CD14-positive monocyte (primary cell): ENCODE measurements at regions not wholly inside any gene's neighbourhood (a gene's known extent, or its start where the extent isn't known, plus 50 kb on each side); places are given as distances from the start of the nearest gene placed in this dataset.
A peak's percentile ranks its signal among the peaks of the same experiment; 100 is the strongest.

Source experiments
- DNase-seq, 3 donors: peaks; one replicate each; pipeline ENCODE4 v3.0.0-alpha.2; 2011 to 2022
- H2AFZ ChIP-seq: 2 replicates; pipeline ENCODE4 v1.6.0; 2012; ENCODE audit warnings: mild to moderate bottlenecking, low read depth, low read length, inconsistent platforms; ENCODE audit not compliant: insufficient read depth, poor library complexity, severe bottlenecking
- H3K27ac ChIP-seq, 2 donors: 1 replicate in 1 of 2; 2 replicates in 1 of 2; pipeline ENCODE4 v1.5.1; 2012 to 2013; ENCODE audit warnings: low read length in 2 of 2, control low read depth in 1 of 2, inconsistent platforms in 1 of 2, low read depth in 1 of 2, mild to moderate bottlenecking in 1 of 2
- H3K27me3 ChIP-seq, 2 donors: one replicate each; pipeline versions ENCODE4 v1.6.0 to v1.6.1; 2011 to 2013; ENCODE audit warnings: low read length in 2 of 2; ENCODE audit not compliant: control insufficient read depth in 2 of 2, insufficient read depth in 2 of 2
- H3K36me3 ChIP-seq, 2 donors: replicated peaks in 1 of 2; 1 replicate in 1 of 2; 2 replicates in 1 of 2; pipeline versions ENCODE4 v1.5.1 to v1.6.1; 2012 to 2013; ENCODE audit warnings: low read length in 2 of 2, control low read depth in 1 of 2, inconsistent platforms in 1 of 2, mild to moderate bottlenecking in 1 of 2; ENCODE audit not compliant: insufficient read depth in 2 of 2, control insufficient read depth in 1 of 2
- H3K4me1 ChIP-seq, 2 donors: 1 replicate in 1 of 2; 2 replicates in 1 of 2; pipeline versions ENCODE4 v1.5.1 to v1.6.1; 2012 to 2013; ENCODE audit warnings: low read length in 2 of 2, control low read depth in 1 of 2, inconsistent platforms in 1 of 2, mild to moderate bottlenecking in 1 of 2, moderate library complexity in 1 of 2; ENCODE audit not compliant: insufficient read depth in 2 of 2, control insufficient read depth in 1 of 2
- H3K4me2 ChIP-seq: replicated peaks from 2 replicates; pipeline ENCODE3; 2012; ENCODE audit warnings: low read length, moderate library complexity, mild to moderate bottlenecking; ENCODE audit not compliant: poor library complexity, severe bottlenecking; ENCODE audit errors: extremely low read depth
- H3K4me3 ChIP-seq, 3 experiments: fragments of 200-600 bp in 1 of 3; sonication (generic) in 1 of 3; replicated peaks in 1 of 3; 1 replicate in 2 of 3; 2 replicates in 1 of 3; pipeline ENCODE4 v1.5.1; 2011 to 2013; ENCODE audit warnings: low read length in 3 of 3, mild to moderate bottlenecking in 3 of 3, control low read depth in 2 of 3, low read depth in 2 of 3, inconsistent platforms in 1 of 3, moderate library complexity in 1 of 3
- H3K79me2 ChIP-seq: 2 replicates; pipeline ENCODE4 v1.6.0; 2012; ENCODE audit warnings: mild to moderate bottlenecking, control low read depth, inconsistent platforms, low read length, moderate library complexity; ENCODE audit not compliant: insufficient read depth
- H3K9ac ChIP-seq: 2 replicates; pipeline ENCODE4 v1.6.0; 2017; ENCODE audit warnings: low read length, mild to moderate bottlenecking; ENCODE audit not compliant: insufficient read depth, poor library complexity, severe bottlenecking
- H3K9me3 ChIP-seq, 2 donors: replicated peaks in 1 of 2; 1 replicate in 1 of 2; 2 replicates in 1 of 2; pipeline versions ENCODE4 v1.5.1 to v1.6.1; 2012 to 2013; ENCODE audit warnings: low read length in 2 of 2, control low read depth in 1 of 2; ENCODE audit not compliant: control insufficient read depth in 1 of 2, insufficient read depth in 1 of 2
- H4K20me1 ChIP-seq: 2 replicates; pipeline ENCODE4 v1.6.0; 2012; ENCODE audit warnings: mild to moderate bottlenecking, low read length, control low read depth, moderate library complexity; ENCODE audit not compliant: insufficient read depth
- H3K27ac Mint-ChIP-seq, 7 donors: one replicate each; pipeline ENCODE4 v1.8.0; 2020; ENCODE audit warnings: mild to moderate bottlenecking in 7 of 7, mixed read lengths in 7 of 7, moderate library complexity in 6 of 7, inconsistent platforms in 2 of 7
- H3K27me3 Mint-ChIP-seq, 3 donors: one replicate each; pipeline ENCODE4 v1.8.0; 2021 to 2022; ENCODE audit warnings: low read depth in 3 of 3, mild to moderate bottlenecking in 3 of 3, mixed read lengths in 3 of 3, moderate library complexity in 3 of 3, inconsistent platforms in 1 of 3
- H3K36me3 Mint-ChIP-seq, 2 donors: one replicate each; pipeline ENCODE4 v1.8.0; 2020; ENCODE audit warnings: mixed read lengths in 2 of 2, inconsistent platforms in 1 of 2, mild to moderate bottlenecking in 1 of 2
- H3K4me1 Mint-ChIP-seq: one replicate; pipeline ENCODE4 v1.8.0; 2020; ENCODE audit warnings: mild to moderate bottlenecking, mixed read lengths
- H3K4me3 Mint-ChIP-seq, 2 donors: one replicate each; pipeline ENCODE4 v1.8.0; 2020; ENCODE audit warnings: mild to moderate bottlenecking in 2 of 2, mixed read lengths in 2 of 2, moderate library complexity in 1 of 2
- H3K9me3 Mint-ChIP-seq, 7 donors: one replicate each; pipeline ENCODE4 v1.8.0; 2020 to 2022; ENCODE audit warnings: mixed read lengths in 7 of 7, mild to moderate bottlenecking in 6 of 7, moderate library complexity in 6 of 7, inconsistent platforms in 2 of 7
- CTCF ChIP-seq: fragments of 200-600 bp; IDR thresholded peaks from one replicate; pipeline ENCODE4 v1.8.0; 2022; ENCODE audit warnings: antibody characterized with exemption, mild to moderate bottlenecking
- WGBS: methylation state at CpG from one replicate; pipeline ENCODE4 v1.1.5; 2013; ENCODE audit warnings: missing lambda C conversion rate; ENCODE audit not compliant: insufficient coverage; 5-methylcytosine and 5-hydroxymethylcytosine counted together
- intact Hi-C, 2 donors: fragments of 100-400 bp; cut with micrococcal nuclease; formaldehyde crosslinking; loops; one replicate each; pipeline versions ENCODE4 v1.15.0 to v1.15.1; 2023

GRCh38 chr3:22971497-22971896 is 231.6 kb upstream of the UBE2E2 start:
- Histone ChIP-seq H3K9ac (no peak overlapping the region), H3K9me3 (no peaks in the 10 kb centered on the region), H3K36me3 (no peaks in the 10 kb centered on the region), H3K79me2 (no peaks in the 10 kb centered on the region), H2AFZ (no peak overlapping the region), H3K27me3 (no peaks in the 10 kb centered on the region), H3K4me2 (no peak overlapping the region), H3K4me3 (no peak overlapping the region), H4K20me1 (no peaks in the 10 kb centered on the region), H3K4me1 (no peaks in the 10 kb centered on the region), H3K27ac (no peak overlapping the region)
- Mint-ChIP-seq H3K9me3 (peaks cover 0 to 4% (median 0%) of the 10 kb centered on the region in 7 donors), H3K36me3 (no peaks in the 10 kb centered on the region), H3K4me3 (no peak overlapping the region), H3K27me3 (peaks cover 0 to 5% (median 0%) of the 10 kb centered on the region in 3 donors), H3K27ac (peak overlapping the region in 1 of 7 donors; percentile 1), H3K4me1 (no peaks in the 10 kb centered on the region)
- intact Hi-C loops: no loop called here
- WGBS: 100% methylated on average over 3 of the region's 3 CpGs
- no peak for TF ChIP-seq CTCF
- no peak for DNase-seq

GRCh38 chr3:22977042-22977441 is 226.1 kb upstream of the UBE2E2 start:
- Histone ChIP-seq H3K36me3 (no peaks in the 10 kb centered on the region), H3K4me1 (no peaks in the 10 kb centered on the region), H2AFZ (no peak overlapping the region), H3K27me3 (no peaks in the 10 kb centered on the region), H4K20me1 (no peaks in the 10 kb centered on the region), H3K4me2 (no peak overlapping the region), H3K9ac (no peak overlapping the region), H3K27ac (no peak overlapping the region), H3K79me2 (no peaks in the 10 kb centered on the region), H3K4me3 (no peak overlapping the region), H3K9me3 (no peaks in the 10 kb centered on the region)
- peaks cover 2% of the 10 kb centered on the region for H3K4me1 Mint-ChIP-seq
- no peak for TF ChIP-seq CTCF
- WGBS: 93% methylated on average over 2 of the region's 2 CpGs
- peaks cover 0 to 2% (median 0%) of the 10 kb centered on the region in 3 donors for H3K27me3 Mint-ChIP-seq
- no peak overlapping the region for H3K27ac Mint-ChIP-seq
- H3K36me3 Mint-ChIP-seq: no peaks in the 10 kb centered on the region
- peaks cover 0 to 2% (median 0%) of the 10 kb centered on the region in 7 donors for H3K9me3 Mint-ChIP-seq
- DNase-seq: no peak
- intact Hi-C loops: no loop called here
- H3K4me3 Mint-ChIP-seq: no peak overlapping the region
